Trophoblast cell (in vitro differentiated cells and primary cell): ENCODE measurements at regions not wholly inside any gene's neighbourhood (a gene's known extent, or its start where the extent isn't known, plus 50 kb on each side); places are given as distances from the start of the nearest gene placed in this dataset.

Experiments
- DNase-seq, 2 donors: peaks; one replicate each; pipeline ENCODE4 v3.0.0-alpha.2; 2016
- H2AFZ ChIP-seq: 2 replicates; pipeline ENCODE4 v1.6.1; 2013; ENCODE audit warnings: low read length, moderate library complexity, mild to moderate bottlenecking; ENCODE audit not compliant: insufficient read depth, poor library complexity
- H2AK5ac ChIP-seq: 2 replicates; pipeline ENCODE4 v1.6.1; 2013; ENCODE audit warnings: mild to moderate bottlenecking, low read length
- H2BK120ac ChIP-seq: 2 replicates; pipeline ENCODE4 v1.6.1; 2013; ENCODE audit warnings: low read length, mild to moderate bottlenecking, moderate library complexity; ENCODE audit not compliant: insufficient read depth, poor library complexity
- H2BK12ac ChIP-seq: 2 replicates; pipeline ENCODE4 v1.6.1; 2013; ENCODE audit warnings: mild to moderate bottlenecking, low read length, moderate library complexity
- H2BK5ac ChIP-seq: 2 replicates; pipeline ENCODE4 v1.6.1; 2013; ENCODE audit warnings: low read length, low read depth, moderate library complexity, mild to moderate bottlenecking; ENCODE audit not compliant: poor library complexity
- H3K14ac ChIP-seq: 2 replicates; pipeline ENCODE4 v1.6.1; 2013; ENCODE audit warnings: mild to moderate bottlenecking, low read length
- H3K18ac ChIP-seq: 2 replicates; pipeline ENCODE4 v1.6.1; 2013; ENCODE audit warnings: mild to moderate bottlenecking, low read length
- H3K23ac ChIP-seq: 2 replicates; pipeline ENCODE4 v1.6.1; 2013; ENCODE audit warnings: low read length
- H3K27ac ChIP-seq: 2 replicates; pipeline ENCODE4 v1.5.1; 2013; ENCODE audit warnings: low read depth, mild to moderate bottlenecking, inconsistent platforms, low read length, moderate library complexity
- H3K27me3 ChIP-seq: 2 replicates; pipeline ENCODE4 v1.6.1; 2013; ENCODE audit warnings: inconsistent platforms, mild to moderate bottlenecking, low read length, moderate library complexity; ENCODE audit not compliant: insufficient read depth
- H3K36me3 ChIP-seq, 2 experiments: 1 replicate in 1 of 2; 2 replicates in 1 of 2; pipeline ENCODE4 v1.6.1; 2013; ENCODE audit warnings: low read length in 2 of 2, mild to moderate bottlenecking in 2 of 2, moderate library complexity in 1 of 2; ENCODE audit not compliant: insufficient read depth in 2 of 2, control insufficient read depth in 1 of 2
- H3K4ac ChIP-seq: 2 replicates; pipeline ENCODE4 v1.6.1; 2013; ENCODE audit warnings: low read depth, mild to moderate bottlenecking, low read length, moderate library complexity
- H3K4me1 ChIP-seq, 2 experiments: 1 replicate in 1 of 2; 2 replicates in 1 of 2; pipeline ENCODE4 v1.6.1; 2013; ENCODE audit warnings: low read length in 2 of 2, mild to moderate bottlenecking in 2 of 2, moderate library complexity in 1 of 2; ENCODE audit not compliant: insufficient read depth in 2 of 2, control insufficient read depth in 1 of 2
- H3K4me2 ChIP-seq: 2 replicates; pipeline ENCODE4 v1.6.1; 2013; ENCODE audit warnings: inconsistent platforms, mild to moderate bottlenecking, low read length, moderate library complexity
- H3K4me3 ChIP-seq: 2 replicates; pipeline ENCODE4 v1.5.1; 2013; ENCODE audit warnings: mild to moderate bottlenecking, low read depth, low read length, inconsistent platforms
- H3K79me1 ChIP-seq: one replicate; pipeline ENCODE4 v1.6.1; 2013; ENCODE audit warnings: low read length
- H3K79me2 ChIP-seq: 2 replicates; pipeline ENCODE4 v1.6.1; 2013; ENCODE audit warnings: low read length, mild to moderate bottlenecking; ENCODE audit not compliant: control insufficient read depth, insufficient read depth, poor library complexity
- H3K9ac ChIP-seq: 2 replicates; pipeline ENCODE4 v1.6.1; 2013; ENCODE audit warnings: mild to moderate bottlenecking, low read length
- H3K9me3 ChIP-seq: 2 replicates; pipeline ENCODE4 v1.6.1; 2013; ENCODE audit warnings: low read depth, mild to moderate bottlenecking, control low read depth, inconsistent platforms, low read length; ENCODE audit not compliant: insufficient read depth
- H4K12ac ChIP-seq: 2 replicates; pipeline ENCODE4 v1.6.1; 2013; ENCODE audit warnings: low read depth, mild to moderate bottlenecking, low read length, moderate library complexity
- H4K8ac ChIP-seq: 2 replicates; pipeline ENCODE4 v1.6.1; 2013; ENCODE audit warnings: low read depth, mild to moderate bottlenecking, low read length, moderate library complexity
- H4K91ac ChIP-seq: one replicate; pipeline ENCODE4 v1.6.1; 2013; ENCODE audit warnings: low read depth, mild to moderate bottlenecking, low read length, moderate library complexity
- WGBS: extraction: QIAGEN DNeasy Blood & Tissue Kit; methylation state at CpG from one replicate; pipeline ENCODE4 v1.1.7; 2013; ENCODE audit warnings: missing lambda C conversion rate; ENCODE audit not compliant: insufficient read length, insufficient coverage; ENCODE audit errors: extremely low coverage; 5-methylcytosine and 5-hydroxymethylcytosine counted together

DNA sequence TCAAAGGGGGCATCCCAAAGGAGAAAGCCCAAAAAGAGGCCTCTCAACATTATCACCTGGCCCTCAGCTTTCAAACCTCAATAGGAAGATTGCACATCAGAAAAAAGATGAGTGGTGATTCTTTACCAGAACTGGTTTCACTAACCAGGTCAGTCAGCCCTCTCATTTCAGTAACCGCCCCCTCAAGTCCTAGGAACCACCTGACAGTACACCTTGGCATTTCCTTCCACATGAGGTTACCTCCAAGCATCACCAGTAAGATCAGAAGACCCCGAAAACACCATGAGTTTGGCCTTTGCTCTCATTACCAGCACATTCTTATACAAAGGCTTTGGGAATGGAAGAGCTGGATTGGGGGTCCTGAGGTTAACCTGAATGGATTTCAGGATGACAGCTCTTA lies 200.5 kb downstream of the SUCLA2 start:
- no peaks in the 10 kb centered on the region for H3K36me3 ChIP-seq
- H2BK12ac ChIP-seq: no peak overlapping the region
- H3K79me1 ChIP-seq: no peaks in the 10 kb centered on the region
- H3K18ac ChIP-seq: no peak overlapping the region
- no peak overlapping the region for H4K91ac ChIP-seq
- no peak overlapping the region for H3K14ac ChIP-seq
- no peaks in the 10 kb centered on the region for H3K27me3 ChIP-seq
- H2AK5ac ChIP-seq: no peak overlapping the region
- H4K8ac ChIP-seq: no peak overlapping the region
- H3K9ac ChIP-seq: no peak overlapping the region
- H3K4me1 ChIP-seq: peaks cover 0 to 3% of the 10 kb centered on the region in 2 experiments
- H3K4me3 ChIP-seq: no peak overlapping the region
- H3K27ac ChIP-seq: no peak overlapping the region
- H3K23ac ChIP-seq: no peak overlapping the region
- H2BK5ac ChIP-seq: no peak overlapping the region
- peaks cover 1% of the 10 kb centered on the region for H3K9me3 ChIP-seq
- no peak overlapping the region for H2BK120ac ChIP-seq
- no CpG with 5 or more reads among the region's 2 CpGs for WGBS
- no peak for DNase-seq
- no peak overlapping the region for H3K4ac ChIP-seq
- H3K4me2 ChIP-seq: no peak overlapping the region
- no peak overlapping the region for H2AFZ ChIP-seq
- H3K79me2 ChIP-seq: no peaks in the 10 kb centered on the region
- H4K12ac ChIP-seq: no peak overlapping the region

DNA sequence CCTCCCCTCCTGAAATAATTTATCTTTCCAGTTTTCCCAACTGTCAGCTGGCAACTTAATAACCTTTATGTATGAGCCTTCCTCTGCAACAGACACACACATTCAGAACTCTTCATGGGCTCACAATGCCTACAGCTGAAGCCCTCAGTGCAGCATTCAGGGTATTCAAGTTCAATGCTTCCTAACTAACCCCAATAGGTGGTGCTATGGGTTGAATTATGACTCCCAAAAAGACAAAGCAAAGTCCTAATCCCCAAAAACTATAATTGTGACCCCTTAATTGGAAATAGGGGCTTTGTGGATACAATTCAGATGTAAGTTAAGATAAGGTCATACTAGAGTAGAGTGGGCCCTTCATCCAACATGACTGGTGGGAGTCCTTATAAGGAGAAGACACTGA lies 202.2 kb downstream of the SUCLA2 start:
- no peak for DNase-seq
- H4K91ac ChIP-seq: no peak overlapping the region
- H3K4ac ChIP-seq: no peak overlapping the region
- peaks cover 0 to 3% of the 10 kb centered on the region in 2 experiments for H3K4me1 ChIP-seq
- H3K14ac ChIP-seq: no peak overlapping the region
- H3K4me2 ChIP-seq: no peak overlapping the region
- no peak overlapping the region for H3K4me3 ChIP-seq
- H2AFZ ChIP-seq: no peak overlapping the region
- peaks cover 1% of the 10 kb centered on the region for H3K9me3 ChIP-seq
- H2AK5ac ChIP-seq: no peak overlapping the region
- H3K36me3 ChIP-seq: no peaks in the 10 kb centered on the region
- H2BK120ac ChIP-seq: no peak overlapping the region
- H3K79me1 ChIP-seq: no peaks in the 10 kb centered on the region
- no peaks in the 10 kb centered on the region for H3K79me2 ChIP-seq
- no peak overlapping the region for H2BK12ac ChIP-seq
- no peak overlapping the region for H2BK5ac ChIP-seq
- no peak overlapping the region for H3K23ac ChIP-seq
- H4K8ac ChIP-seq: no peak overlapping the region
- H3K27ac ChIP-seq: no peak overlapping the region
- H4K12ac ChIP-seq: no peak overlapping the region
- no peaks in the 10 kb centered on the region for H3K27me3 ChIP-seq
- H3K18ac ChIP-seq: no peak overlapping the region
- H3K9ac ChIP-seq: no peak overlapping the region

- Histone ChIP-seq H3K79me2 (no peaks in the 10 kb centered on the region), H4K12ac (no peak overlapping the region), H3K4ac (no peak overlapping the region), H3K23ac (no peak overlapping the region), H3K9ac (no peak overlapping the region), H3K18ac (no peak overlapping the region), H2BK5ac (no peak overlapping the region), H2AFZ (no peak overlapping the region), H4K91ac (no peak overlapping the region), H3K27me3 (no peaks in the 10 kb centered on the region), H3K9me3 (peaks cover 1% of the 10 kb centered on the region), H3K27ac (no peak overlapping the region), H2AK5ac (no peak overlapping the region), H3K14ac (no peak overlapping the region), H2BK12ac (no peak overlapping the region), H2BK120ac (no peak overlapping the region), H3K4me2 (no peak overlapping the region), H3K4me1 (peaks cover 0 to 3% of the 10 kb centered on the region in 2 experiments), H3K4me3 (no peak overlapping the region), H3K79me1 (no peaks in the 10 kb centered on the region), H4K8ac (no peak overlapping the region), H3K36me3 (no peaks in the 10 kb centered on the region)
- no CpG with 5 or more reads among the region's 6 CpGs for WGBS
- no peak for DNase-seq
Measured at GRCh38 chr13:47798194-47798593, 202.9 kb downstream of the SUCLA2 start.

- no peak overlapping the region for H3K14ac ChIP-seq
- no peaks in the 10 kb centered on the region for H3K36me3 ChIP-seq
- no peak overlapping the region for H2AFZ ChIP-seq
- H4K8ac ChIP-seq: no peak overlapping the region
- peaks cover 0 to 3% of the 10 kb centered on the region in 2 experiments for H3K4me1 ChIP-seq
- H3K4me2 ChIP-seq: no peak overlapping the region
- no peak overlapping the region for H3K23ac ChIP-seq
- H3K9ac ChIP-seq: no peak overlapping the region
- H3K4me3 ChIP-seq: no peak overlapping the region
- H2BK5ac ChIP-seq: no peak overlapping the region
- H4K12ac ChIP-seq: no peak overlapping the region
- H3K27me3 ChIP-seq: no peaks in the 10 kb centered on the region
- H3K9me3 ChIP-seq: peaks cover 1% of the 10 kb centered on the region
- no peaks in the 10 kb centered on the region for H3K79me1 ChIP-seq
- no peak overlapping the region for H4K91ac ChIP-seq
- H3K18ac ChIP-seq: no peak overlapping the region
- DNase-seq: peak; percentile 2 to 39
- no peak overlapping the region for H2BK120ac ChIP-seq
- H2AK5ac ChIP-seq: no peak overlapping the region
- WGBS: no CpG with 5 or more reads among the region's 10 CpGs
- no peak overlapping the region for H2BK12ac ChIP-seq
- H3K4ac ChIP-seq: no peak overlapping the region
- no peak overlapping the region for H3K27ac ChIP-seq
- H3K79me2 ChIP-seq: no peaks in the 10 kb centered on the region
Measured at GRCh38 chr13:47796816-47797215, 204.3 kb downstream of the SUCLA2 start.
